PC-3 (cell line): ENCODE measurements at regions not wholly inside any gene's neighbourhood (a gene's known extent, or its start where the extent isn't known, plus 50 kb on each side); places are given as distances from the start of the nearest gene placed in this dataset.

ENCODE experiments used
- CTCF ChIP-seq: fragments of 300-600 bp; sonication (generic); conservative IDR thresholded peaks from 2 replicates; pipeline ENCODE4 v1.5.1; 2017; ENCODE audit warnings: antibody characterized with exemption, low read depth, mild to moderate bottlenecking, low read length
- EZH2 ChIP-seq: fragments of 300-600 bp; sonication (generic); IDR thresholded peaks from one replicate; pipeline ENCODE4 v1.6.1; 2017; ENCODE audit warnings: antibody characterized with exemption, mild to moderate bottlenecking, low read length; ENCODE audit not compliant: unreplicated experiment

DNA sequence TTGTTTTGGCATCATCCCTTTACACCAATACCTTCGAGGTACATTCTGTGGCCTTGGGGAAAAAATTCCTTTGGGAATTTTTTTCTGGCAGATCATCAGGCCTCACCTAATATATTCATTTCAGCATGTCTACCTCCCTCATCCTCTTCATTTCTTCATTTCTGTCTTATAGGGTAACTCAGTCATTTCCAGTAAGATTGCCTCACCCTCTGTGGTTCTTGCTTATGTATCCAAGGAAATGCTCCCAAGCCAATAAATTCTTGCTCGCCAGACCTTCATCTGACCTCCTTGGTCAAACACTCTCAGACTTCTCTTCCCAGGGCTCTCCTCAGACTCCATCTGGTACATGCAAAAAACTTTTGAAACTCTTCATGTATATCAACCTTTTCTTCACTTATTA is 265.6 kb downstream of the TMX3 start:
- TF ChIP-seq CTCF (no peak), EZH2 (no peak)
